ENCODE measurements at regions not wholly inside any gene's neighbourhood (a gene's known extent, or its start where the extent isn't known, plus 50 kb on each side); places are given as distances from the start of the nearest gene placed in this dataset.

DNA sequence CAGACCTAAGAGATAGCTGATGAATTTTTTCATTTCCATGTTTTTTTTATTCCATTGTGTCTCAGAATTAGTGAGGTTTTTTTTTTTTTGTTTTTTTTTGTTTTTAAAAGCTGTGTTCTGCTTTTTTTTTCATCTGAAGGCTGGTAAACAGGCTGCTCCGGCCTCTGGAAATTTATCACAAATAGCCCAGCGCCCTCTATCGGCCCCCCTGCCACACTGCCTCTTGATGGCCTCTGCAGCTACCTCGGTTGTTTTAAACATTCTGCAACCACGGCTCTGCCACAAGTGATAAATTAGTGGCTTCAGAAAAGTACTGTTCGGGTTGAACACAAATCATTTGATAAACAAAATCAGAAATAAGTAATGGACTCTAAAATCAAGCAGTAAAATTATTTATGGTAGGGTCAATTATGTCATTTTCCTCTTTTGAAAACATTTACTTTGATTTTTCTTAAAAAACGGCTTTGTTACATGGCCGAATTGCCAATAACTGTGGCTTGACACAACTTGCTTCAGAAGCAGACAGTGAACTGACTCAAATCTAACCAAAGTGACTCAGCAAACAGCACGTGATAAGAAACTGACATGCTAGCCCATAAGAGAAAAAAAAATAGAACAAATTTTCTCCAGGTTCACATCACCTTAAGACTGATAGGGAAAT lies 87.8 kb downstream of the RSL24D1 start:
- TF ChIP-seq, protein P1, sequence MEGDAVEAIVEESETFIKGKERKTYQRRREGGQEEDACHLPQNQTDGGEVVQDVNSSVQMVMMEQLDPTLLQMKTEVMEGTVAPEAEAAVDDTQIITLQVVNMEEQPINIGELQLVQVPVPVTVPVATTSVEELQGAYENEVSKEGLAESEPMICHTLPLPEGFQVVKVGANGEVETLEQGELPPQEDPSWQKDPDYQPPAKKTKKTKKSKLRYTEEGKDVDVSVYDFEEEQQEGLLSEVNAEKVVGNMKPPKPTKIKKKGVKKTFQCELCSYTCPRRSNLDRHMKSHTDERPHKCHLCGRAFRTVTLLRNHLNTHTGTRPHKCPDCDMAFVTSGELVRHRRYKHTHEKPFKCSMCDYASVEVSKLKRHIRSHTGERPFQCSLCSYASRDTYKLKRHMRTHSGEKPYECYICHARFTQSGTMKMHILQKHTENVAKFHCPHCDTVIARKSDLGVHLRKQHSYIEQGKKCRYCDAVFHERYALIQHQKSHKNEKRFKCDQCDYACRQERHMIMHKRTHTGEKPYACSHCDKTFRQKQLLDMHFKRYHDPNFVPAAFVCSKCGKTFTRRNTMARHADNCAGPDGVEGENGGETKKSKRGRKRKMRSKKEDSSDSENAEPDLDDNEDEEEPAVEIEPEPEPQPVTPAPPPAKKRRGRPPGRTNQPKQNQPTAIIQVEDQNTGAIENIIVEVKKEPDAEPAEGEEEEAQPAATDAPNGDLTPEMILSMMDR (IDR thresholded peaks at IDR 0.05), result peak in 3 of 4 experiments; percentile 21 to 49 (median 38)
- no peak for TF ChIP-seq POLR2AphosphoS5 (IDR thresholded peaks at IDR 0.05)
- TF ChIP-seq POLR2A (IDR thresholded peaks at IDR 0.05), result no peak

All from gastroesophageal sphincter (tissue), 3 donors.